ENCODE measurements at regions not wholly inside any gene's neighbourhood (a gene's known extent, or its start where the extent isn't known, plus 50 kb on each side); places are given as distances from the start of the nearest gene placed in this dataset.

GRCh38 chr13:76043874-76044273, 407.7 kb downstream of the LMO7 start:
- H2AFZ ChIP-seq (ENCODE audit: low read length), result no peak overlapping the region
- no peaks in the 10 kb centered on the region for H3K79me2 ChIP-seq (ENCODE audit: low read length)
- H3K36me3 ChIP-seq (replicated peaks; ENCODE audit: insufficient read depth, low read length), result no peaks in the 10 kb centered on the region
- TF ChIP-seq EZH2phosphoT487 (IDR thresholded peaks at IDR 0.05; ENCODE audit: low read length) (no peak), EZH2 (optimal IDR thresholded peaks at IDR 0.05; ENCODE audit: low read depth, low read length) (no peak)
- TF ChIP-seq, protein P1, sequence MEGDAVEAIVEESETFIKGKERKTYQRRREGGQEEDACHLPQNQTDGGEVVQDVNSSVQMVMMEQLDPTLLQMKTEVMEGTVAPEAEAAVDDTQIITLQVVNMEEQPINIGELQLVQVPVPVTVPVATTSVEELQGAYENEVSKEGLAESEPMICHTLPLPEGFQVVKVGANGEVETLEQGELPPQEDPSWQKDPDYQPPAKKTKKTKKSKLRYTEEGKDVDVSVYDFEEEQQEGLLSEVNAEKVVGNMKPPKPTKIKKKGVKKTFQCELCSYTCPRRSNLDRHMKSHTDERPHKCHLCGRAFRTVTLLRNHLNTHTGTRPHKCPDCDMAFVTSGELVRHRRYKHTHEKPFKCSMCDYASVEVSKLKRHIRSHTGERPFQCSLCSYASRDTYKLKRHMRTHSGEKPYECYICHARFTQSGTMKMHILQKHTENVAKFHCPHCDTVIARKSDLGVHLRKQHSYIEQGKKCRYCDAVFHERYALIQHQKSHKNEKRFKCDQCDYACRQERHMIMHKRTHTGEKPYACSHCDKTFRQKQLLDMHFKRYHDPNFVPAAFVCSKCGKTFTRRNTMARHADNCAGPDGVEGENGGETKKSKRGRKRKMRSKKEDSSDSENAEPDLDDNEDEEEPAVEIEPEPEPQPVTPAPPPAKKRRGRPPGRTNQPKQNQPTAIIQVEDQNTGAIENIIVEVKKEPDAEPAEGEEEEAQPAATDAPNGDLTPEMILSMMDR (IDR thresholded peaks at IDR 0.05; ENCODE audit: low read length), result no peak
- no peaks in the 10 kb centered on the region for H3K27me3 ChIP-seq (replicated peaks; ENCODE audit: insufficient read depth, low read length)
- no peak for DNase-seq
- no peaks in the 10 kb centered on the region for H3K4me1 ChIP-seq (ENCODE audit: low read length)
- H3K9ac ChIP-seq (ENCODE audit: low read length), result no peak overlapping the region
- H3K4me2 ChIP-seq (ENCODE audit: low read depth, low read length), result no peak overlapping the region
- no peaks in the 10 kb centered on the region for H4K20me1 ChIP-seq (ENCODE audit: insufficient read depth, low read length)
- no peak overlapping the region for H3K4me3 ChIP-seq (ENCODE audit: low read length)
- no peaks in the 10 kb centered on the region for H3K9me3 ChIP-seq (replicated peaks; ENCODE audit: insufficient read depth, low read length)
- H3K27ac ChIP-seq (ENCODE audit: low read length), result no peak overlapping the region
- H3F3A ChIP-seq (ENCODE audit: insufficient read depth, low read length), result no peaks in the 10 kb centered on the region
- no peaks in the 10 kb centered on the region for H3K9me2 ChIP-seq (replicated peaks; ENCODE audit: insufficient read depth, low read length)

DNA sequence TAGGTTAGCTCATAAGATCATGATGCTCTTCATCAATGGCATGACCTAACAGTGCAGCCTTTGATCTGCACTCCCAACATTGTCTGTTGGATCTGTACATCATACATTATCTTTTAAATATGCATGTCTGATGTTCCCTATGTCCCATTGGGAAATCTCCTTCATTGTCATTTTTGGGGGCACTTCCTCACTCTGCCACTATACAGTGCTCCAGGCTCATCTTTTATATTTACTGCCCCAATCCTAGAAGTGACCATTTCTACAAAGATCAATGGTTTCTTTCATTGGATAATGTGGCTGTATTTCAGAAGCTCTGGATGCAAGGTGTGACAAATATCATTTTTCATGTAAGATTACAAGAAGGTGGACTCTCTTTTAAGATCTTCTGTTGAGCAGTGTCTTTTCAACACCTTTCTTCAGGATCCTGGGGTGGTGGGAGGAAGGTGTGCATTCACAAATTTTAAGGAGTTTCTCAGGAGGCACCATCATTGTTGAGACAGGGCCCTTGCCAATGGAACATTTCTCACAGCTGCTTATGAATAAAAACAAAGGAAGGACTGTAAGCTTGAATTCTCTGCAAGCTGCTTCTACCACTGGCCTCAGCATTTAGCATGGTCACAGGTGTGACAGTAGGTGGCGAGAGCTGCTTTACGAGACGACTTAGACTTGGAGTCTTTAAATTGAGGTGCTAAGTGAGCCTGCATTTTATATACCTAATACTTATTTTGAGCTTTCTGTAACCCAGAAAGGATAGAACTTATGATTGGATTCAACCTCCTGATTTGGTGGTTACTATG, 403.0 kb downstream of the LMO7 start:
- no peaks in the 10 kb centered on the region for H3K27me3 ChIP-seq (replicated peaks; ENCODE audit: insufficient read depth, low read length)
- no peak overlapping the region for H3K27ac ChIP-seq (ENCODE audit: low read length)
- no peaks in the 10 kb centered on the region for H3K4me1 ChIP-seq (ENCODE audit: low read length)
- H3K36me3 ChIP-seq (replicated peaks; ENCODE audit: insufficient read depth, low read length), result no peaks in the 10 kb centered on the region
- DNase-seq, result peak; percentile 16
- no peaks in the 10 kb centered on the region for H3K9me3 ChIP-seq (replicated peaks; ENCODE audit: insufficient read depth, low read length)
- no peak overlapping the region for H2AFZ ChIP-seq (ENCODE audit: low read length)
- no peaks in the 10 kb centered on the region for H3K79me2 ChIP-seq (ENCODE audit: low read length)
- no peak overlapping the region for H3K9ac ChIP-seq (ENCODE audit: low read length)
- no peak overlapping the region for H3K4me3 ChIP-seq (ENCODE audit: low read length)
- no peaks in the 10 kb centered on the region for H3F3A ChIP-seq (ENCODE audit: insufficient read depth, low read length)
- no peaks in the 10 kb centered on the region for H3K9me2 ChIP-seq (replicated peaks; ENCODE audit: insufficient read depth, low read length)
- H4K20me1 ChIP-seq (ENCODE audit: insufficient read depth, low read length), result no peaks in the 10 kb centered on the region
- H3K4me2 ChIP-seq (ENCODE audit: low read depth, low read length), result no peak overlapping the region
- TF ChIP-seq, protein P1 (IDR thresholded peaks at IDR 0.05; ENCODE audit: low read length), result 0 out of 2 replicates have a peak, but pooled peaks have one; percentile 3
- TF ChIP-seq EZH2phosphoT487 (IDR thresholded peaks at IDR 0.05; ENCODE audit: low read length), result no peak

GRCh38 chr13:76036176-76036575, 400.0 kb downstream of the LMO7 start:
- H2AFZ ChIP-seq (ENCODE audit: low read length), result no peak overlapping the region
- DNase-seq, result no peak
- TF ChIP-seq, protein P1 (IDR thresholded peaks at IDR 0.05; ENCODE audit: low read length), result no peak
- TF ChIP-seq EZH2 (optimal IDR thresholded peaks at IDR 0.05; ENCODE audit: low read depth, low read length) (no peak), EZH2phosphoT487 (IDR thresholded peaks at IDR 0.05; ENCODE audit: low read length) (no peak)
- H3F3A ChIP-seq (ENCODE audit: insufficient read depth, low read length), result no peaks in the 10 kb centered on the region
- no peaks in the 10 kb centered on the region for H3K9me3 ChIP-seq (replicated peaks; ENCODE audit: insufficient read depth, low read length)
- H3K9ac ChIP-seq (ENCODE audit: low read length), result no peak overlapping the region
- H3K4me1 ChIP-seq (ENCODE audit: low read length), result no peaks in the 10 kb centered on the region
- no peak overlapping the region for H3K4me3 ChIP-seq (ENCODE audit: low read length)
- no peaks in the 10 kb centered on the region for H3K27me3 ChIP-seq (replicated peaks; ENCODE audit: insufficient read depth, low read length)
- H3K9me2 ChIP-seq (replicated peaks; ENCODE audit: insufficient read depth, low read length), result no peaks in the 10 kb centered on the region
- H3K4me2 ChIP-seq (ENCODE audit: low read depth, low read length), result no peak overlapping the region
- no peaks in the 10 kb centered on the region for H4K20me1 ChIP-seq (ENCODE audit: insufficient read depth, low read length)
- H3K79me2 ChIP-seq (ENCODE audit: low read length), result no peaks in the 10 kb centered on the region
- no peak overlapping the region for H3K27ac ChIP-seq (ENCODE audit: low read length)
- no peaks in the 10 kb centered on the region for H3K36me3 ChIP-seq (replicated peaks; ENCODE audit: insufficient read depth, low read length)

All from MM.1S (cell line).